ENCODE measurements at regions not wholly inside any gene's neighbourhood (a gene's known extent, or its start where the extent isn't known, plus 50 kb on each side); places are given as distances from the start of the nearest gene placed in this dataset.

DNA sequence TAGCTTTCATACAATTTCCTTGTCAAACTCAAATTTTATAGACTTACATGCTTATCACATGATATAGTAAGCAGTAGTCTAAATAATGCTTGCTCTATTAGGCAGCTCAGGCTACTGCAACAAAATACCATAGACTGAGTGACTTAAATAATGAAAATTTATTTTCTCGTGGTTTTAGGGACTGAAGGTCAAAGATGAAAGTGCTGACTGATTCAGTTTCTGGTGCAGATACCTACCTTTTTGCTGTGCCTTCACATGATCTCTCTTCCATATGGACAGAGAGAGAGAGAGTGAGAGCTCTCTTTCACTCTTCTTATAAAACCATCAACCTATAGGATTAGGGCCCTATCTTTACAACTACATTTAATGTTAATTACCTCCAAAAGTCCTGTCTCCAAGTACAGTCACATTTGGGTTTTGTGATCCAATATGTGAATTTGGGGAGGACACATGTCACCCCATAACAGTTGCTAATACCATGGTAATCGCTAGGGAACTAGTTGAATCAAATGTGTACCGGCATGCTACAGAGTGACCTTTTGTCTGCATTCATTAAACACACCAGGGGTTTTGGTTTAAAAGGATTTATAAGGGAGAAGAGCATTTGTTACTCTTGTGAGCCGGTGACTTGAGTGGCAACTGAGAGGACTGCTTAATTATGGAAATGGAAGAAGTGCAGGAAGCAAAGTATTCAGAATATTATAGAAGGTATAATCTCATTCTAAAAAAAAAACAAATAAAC, 723.4 kb upstream of the LRRTM4 start (continued):
- TF ChIP-seq, protein P1, sequence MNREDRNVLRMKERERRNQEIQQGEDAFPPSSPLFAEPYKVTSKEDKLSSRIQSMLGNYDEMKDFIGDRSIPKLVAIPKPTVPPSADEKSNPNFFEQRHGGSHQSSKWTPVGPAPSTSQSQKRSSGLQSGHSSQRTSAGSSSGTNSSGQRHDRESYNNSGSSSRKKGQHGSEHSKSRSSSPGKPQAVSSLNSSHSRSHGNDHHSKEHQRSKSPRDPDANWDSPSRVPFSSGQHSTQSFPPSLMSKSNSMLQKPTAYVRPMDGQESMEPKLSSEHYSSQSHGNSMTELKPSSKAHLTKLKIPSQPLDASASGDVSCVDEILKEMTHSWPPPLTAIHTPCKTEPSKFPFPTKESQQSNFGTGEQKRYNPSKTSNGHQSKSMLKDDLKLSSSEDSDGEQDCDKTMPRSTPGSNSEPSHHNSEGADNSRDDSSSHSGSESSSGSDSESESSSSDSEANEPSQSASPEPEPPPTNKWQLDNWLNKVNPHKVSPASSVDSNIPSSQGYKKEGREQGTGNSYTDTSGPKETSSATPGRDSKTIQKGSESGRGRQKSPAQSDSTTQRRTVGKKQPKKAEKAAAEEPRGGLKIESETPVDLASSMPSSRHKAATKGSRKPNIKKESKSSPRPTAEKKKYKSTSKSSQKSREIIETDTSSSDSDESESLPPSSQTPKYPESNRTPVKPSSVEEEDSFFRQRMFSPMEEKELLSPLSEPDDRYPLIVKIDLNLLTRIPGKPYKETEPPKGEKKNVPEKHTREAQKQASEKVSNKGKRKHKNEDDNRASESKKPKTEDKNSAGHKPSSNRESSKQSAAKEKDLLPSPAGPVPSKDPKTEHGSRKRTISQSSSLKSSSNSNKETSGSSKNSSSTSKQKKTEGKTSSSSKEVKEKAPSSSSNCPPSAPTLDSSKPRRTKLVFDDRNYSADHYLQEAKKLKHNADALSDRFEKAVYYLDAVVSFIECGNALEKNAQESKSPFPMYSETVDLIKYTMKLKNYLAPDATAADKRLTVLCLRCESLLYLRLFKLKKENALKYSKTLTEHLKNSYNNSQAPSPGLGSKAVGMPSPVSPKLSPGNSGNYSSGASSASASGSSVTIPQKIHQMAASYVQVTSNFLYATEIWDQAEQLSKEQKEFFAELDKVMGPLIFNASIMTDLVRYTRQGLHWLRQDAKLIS (CRISPR knock-in tag; IDR thresholded peaks at IDR 0.05; ENCODE audit: borderline replicate concordance): no peak

DNA sequence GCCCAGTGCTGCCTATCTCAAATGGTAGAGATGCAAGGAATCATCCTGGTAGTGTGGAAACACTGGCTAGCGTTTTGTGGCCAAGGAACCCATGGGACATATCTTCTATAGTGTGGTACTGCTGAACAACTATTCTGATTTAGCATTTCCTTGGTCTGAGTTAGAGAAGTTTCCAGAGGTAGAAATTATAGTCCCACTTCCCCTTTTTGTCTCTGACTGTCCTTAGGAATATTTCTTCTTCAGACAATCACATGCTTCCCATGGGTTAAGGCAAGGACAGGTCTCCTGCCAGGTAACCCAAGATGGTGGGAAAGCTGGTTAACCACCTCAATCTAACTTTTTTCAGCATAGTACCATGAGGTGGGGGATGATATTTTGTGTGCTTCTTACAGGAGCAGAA, 729.5 kb upstream of the LRRTM4 start:
- ChIA-PET CTCF (no interaction called here), POLR2A (no interaction called here)
- no peaks in the 10 kb centered on the region for H3K27me3 Mint-ChIP-seq (ENCODE audit: low read depth)
- peaks cover 17% of the 10 kb centered on the region for H3K9me3 Mint-ChIP-seq
- TF ChIP-seq MXD4 (CRISPR knock-in tag; IDR thresholded peaks at IDR 0.05; ENCODE audit: borderline replicate concordance) (no peak), CREB1 (CRISPR knock-in tag; IDR thresholded peaks at IDR 0.05) (no peak), EMX1 (CRISPR knock-in tag; IDR thresholded peaks at IDR 0.05) (no peak), KAT7 (CRISPR knock-in tag; IDR thresholded peaks at IDR 0.05; ENCODE audit: borderline replicate concordance) (no peak), FOXP1 (CRISPR knock-in tag; IDR thresholded peaks at IDR 0.05; ENCODE audit: borderline replicate concordance) (no peak), ZNF263 (CRISPR knock-in tag; IDR thresholded peaks at IDR 0.05; ENCODE audit: low read depth) (no peak), GTF2I (CRISPR knock-in tag; conservative IDR thresholded peaks at IDR 0.05) (no peak)
- TF ChIP-seq, protein P2, sequence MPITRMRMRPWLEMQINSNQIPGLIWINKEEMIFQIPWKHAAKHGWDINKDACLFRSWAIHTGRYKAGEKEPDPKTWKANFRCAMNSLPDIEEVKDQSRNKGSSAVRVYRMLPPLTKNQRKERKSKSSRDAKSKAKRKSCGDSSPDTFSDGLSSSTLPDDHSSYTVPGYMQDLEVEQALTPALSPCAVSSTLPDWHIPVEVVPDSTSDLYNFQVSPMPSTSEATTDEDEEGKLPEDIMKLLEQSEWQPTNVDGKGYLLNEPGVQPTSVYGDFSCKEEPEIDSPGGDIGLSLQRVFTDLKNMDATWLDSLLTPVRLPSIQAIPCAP (CRISPR knock-in tag; IDR thresholded peaks at IDR 0.05): no peak
- TF ChIP-seq, protein P3, sequence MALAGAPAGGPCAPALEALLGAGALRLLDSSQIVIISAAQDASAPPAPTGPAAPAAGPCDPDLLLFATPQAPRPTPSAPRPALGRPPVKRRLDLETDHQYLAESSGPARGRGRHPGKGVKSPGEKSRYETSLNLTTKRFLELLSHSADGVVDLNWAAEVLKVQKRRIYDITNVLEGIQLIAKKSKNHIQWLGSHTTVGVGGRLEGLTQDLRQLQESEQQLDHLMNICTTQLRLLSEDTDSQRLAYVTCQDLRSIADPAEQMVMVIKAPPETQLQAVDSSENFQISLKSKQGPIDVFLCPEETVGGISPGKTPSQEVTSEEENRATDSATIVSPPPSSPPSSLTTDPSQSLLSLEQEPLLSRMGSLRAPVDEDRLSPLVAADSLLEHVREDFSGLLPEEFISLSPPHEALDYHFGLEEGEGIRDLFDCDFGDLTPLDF (CRISPR knock-in tag; IDR thresholded peaks at IDR 0.05): no peak
- TF ChIP-seq, protein P4, sequence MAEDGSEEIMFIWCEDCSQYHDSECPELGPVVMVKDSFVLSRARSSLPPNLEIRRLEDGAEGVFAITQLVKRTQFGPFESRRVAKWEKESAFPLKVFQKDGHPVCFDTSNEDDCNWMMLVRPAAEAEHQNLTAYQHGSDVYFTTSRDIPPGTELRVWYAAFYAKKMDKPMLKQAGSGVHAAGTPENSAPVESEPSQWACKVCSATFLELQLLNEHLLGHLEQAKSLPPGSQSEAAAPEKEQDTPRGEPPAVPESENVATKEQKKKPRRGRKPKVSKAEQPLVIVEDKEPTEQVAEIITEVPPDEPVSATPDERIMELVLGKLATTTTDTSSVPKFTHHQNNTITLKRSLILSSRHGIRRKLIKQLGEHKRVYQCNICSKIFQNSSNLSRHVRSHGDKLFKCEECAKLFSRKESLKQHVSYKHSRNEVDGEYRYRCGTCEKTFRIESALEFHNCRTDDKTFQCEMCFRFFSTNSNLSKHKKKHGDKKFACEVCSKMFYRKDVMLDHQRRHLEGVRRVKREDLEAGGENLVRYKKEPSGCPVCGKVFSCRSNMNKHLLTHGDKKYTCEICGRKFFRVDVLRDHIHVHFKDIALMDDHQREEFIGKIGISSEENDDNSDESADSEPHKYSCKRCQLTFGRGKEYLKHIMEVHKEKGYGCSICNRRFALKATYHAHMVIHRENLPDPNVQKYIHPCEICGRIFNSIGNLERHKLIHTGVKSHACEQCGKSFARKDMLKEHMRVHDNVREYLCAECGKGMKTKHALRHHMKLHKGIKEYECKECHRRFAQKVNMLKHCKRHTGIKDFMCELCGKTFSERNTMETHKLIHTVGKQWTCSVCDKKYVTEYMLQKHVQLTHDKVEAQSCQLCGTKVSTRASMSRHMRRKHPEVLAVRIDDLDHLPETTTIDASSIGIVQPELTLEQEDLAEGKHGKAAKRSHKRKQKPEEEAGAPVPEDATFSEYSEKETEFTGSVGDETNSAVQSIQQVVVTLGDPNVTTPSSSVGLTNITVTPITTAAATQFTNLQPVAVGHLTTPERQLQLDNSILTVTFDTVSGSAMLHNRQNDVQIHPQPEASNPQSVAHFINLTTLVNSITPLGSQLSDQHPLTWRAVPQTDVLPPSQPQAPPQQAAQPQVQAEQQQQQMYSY (CRISPR knock-in tag; IDR thresholded peaks at IDR 0.05): no peak
- TF ChIP-seq, protein P5, sequence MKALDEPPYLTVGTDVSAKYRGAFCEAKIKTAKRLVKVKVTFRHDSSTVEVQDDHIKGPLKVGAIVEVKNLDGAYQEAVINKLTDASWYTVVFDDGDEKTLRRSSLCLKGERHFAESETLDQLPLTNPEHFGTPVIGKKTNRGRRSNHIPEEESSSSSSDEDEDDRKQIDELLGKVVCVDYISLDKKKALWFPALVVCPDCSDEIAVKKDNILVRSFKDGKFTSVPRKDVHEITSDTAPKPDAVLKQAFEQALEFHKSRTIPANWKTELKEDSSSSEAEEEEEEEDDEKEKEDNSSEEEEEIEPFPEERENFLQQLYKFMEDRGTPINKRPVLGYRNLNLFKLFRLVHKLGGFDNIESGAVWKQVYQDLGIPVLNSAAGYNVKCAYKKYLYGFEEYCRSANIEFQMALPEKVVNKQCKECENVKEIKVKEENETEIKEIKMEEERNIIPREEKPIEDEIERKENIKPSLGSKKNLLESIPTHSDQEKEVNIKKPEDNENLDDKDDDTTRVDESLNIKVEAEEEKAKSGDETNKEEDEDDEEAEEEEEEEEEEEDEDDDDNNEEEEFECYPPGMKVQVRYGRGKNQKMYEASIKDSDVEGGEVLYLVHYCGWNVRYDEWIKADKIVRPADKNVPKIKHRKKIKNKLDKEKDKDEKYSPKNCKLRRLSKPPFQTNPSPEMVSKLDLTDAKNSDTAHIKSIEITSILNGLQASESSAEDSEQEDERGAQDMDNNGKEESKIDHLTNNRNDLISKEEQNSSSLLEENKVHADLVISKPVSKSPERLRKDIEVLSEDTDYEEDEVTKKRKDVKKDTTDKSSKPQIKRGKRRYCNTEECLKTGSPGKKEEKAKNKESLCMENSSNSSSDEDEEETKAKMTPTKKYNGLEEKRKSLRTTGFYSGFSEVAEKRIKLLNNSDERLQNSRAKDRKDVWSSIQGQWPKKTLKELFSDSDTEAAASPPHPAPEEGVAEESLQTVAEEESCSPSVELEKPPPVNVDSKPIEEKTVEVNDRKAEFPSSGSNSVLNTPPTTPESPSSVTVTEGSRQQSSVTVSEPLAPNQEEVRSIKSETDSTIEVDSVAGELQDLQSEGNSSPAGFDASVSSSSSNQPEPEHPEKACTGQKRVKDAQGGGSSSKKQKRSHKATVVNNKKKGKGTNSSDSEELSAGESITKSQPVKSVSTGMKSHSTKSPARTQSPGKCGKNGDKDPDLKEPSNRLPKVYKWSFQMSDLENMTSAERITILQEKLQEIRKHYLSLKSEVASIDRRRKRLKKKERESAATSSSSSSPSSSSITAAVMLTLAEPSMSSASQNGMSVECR (CRISPR knock-in tag; IDR thresholded peaks at IDR 0.05; ENCODE audit: borderline replicate concordance): no peak
- H3K27ac Mint-ChIP-seq: no peak overlapping the region; the same call in 1 of the 2 replicates
- peaks cover 10% of the 10 kb centered on the region for H3K36me3 Mint-ChIP-seq
- ATAC-seq (no peak), DNase-seq (ENCODE audit: low spot score) (no peak)
- no peaks in the 10 kb centered on the region for H3K4me1 Mint-ChIP-seq
- no peak overlapping the region for H3K4me3 Mint-ChIP-seq
